Liver (tissue), 8 donors: ENCODE measurements at regions not wholly inside any gene's neighbourhood (a gene's known extent, or its start where the extent isn't known, plus 50 kb on each side); places are given as distances from the start of the nearest gene placed in this dataset.

Experiments used
- DNase-seq: peaks from one replicate; pipeline ENCODE4 v3.0.0-alpha.2; 2017; ENCODE audit warnings: low spot score
- H3K27ac ChIP-seq, 2 donors: one replicate each; pipeline ENCODE4 v1.7.0; 2013; ENCODE audit warnings: inconsistent platforms in 2 of 2, low read length in 2 of 2, control low read depth in 1 of 2, low read depth in 1 of 2, mild to moderate bottlenecking in 1 of 2
- H3K27me3 ChIP-seq, 4 donors: one replicate each; pipeline versions ENCODE4 v1.6.1 to v1.7.0; 2013; ENCODE audit warnings: low read length in 3 of 4, inconsistent platforms in 1 of 4, mild to moderate bottlenecking in 1 of 4, moderate library complexity in 1 of 4; ENCODE audit not compliant: control insufficient read depth in 4 of 4, insufficient read depth in 4 of 4
- H3K36me3 ChIP-seq, 4 donors: one replicate each; pipeline versions ENCODE4 v1.6.1 to v1.7.0; 2013; ENCODE audit warnings: low read length in 3 of 4, mild to moderate bottlenecking in 3 of 4, low read depth in 1 of 4, moderate library complexity in 1 of 4; ENCODE audit not compliant: control insufficient read depth in 4 of 4, insufficient read depth in 3 of 4
- H3K4me1 ChIP-seq, 4 donors: one replicate each; pipeline versions ENCODE4 v1.6.1 to v1.7.0; 2013; ENCODE audit warnings: low read length in 3 of 4, mild to moderate bottlenecking in 3 of 4, moderate library complexity in 1 of 4; ENCODE audit not compliant: control insufficient read depth in 4 of 4, insufficient read depth in 4 of 4
- H3K4me3 ChIP-seq, 3 donors: one replicate each; pipeline versions ENCODE4 v1.6.1 to v1.7.0; 2013; ENCODE audit warnings: low read length in 3 of 3, control low read depth in 1 of 3, low read depth in 1 of 3, mild to moderate bottlenecking in 1 of 3
- H3K9ac ChIP-seq, 2 donors: one replicate each; pipeline ENCODE4 v1.7.0; 2013; ENCODE audit warnings: low read length in 2 of 2, mild to moderate bottlenecking in 2 of 2, moderate library complexity in 2 of 2, control low read depth in 1 of 2, low read depth in 1 of 2
- H3K9me3 ChIP-seq, 4 donors: one replicate each; pipeline versions ENCODE4 v1.6.1 to v1.7.0; 2013; ENCODE audit warnings: low read length in 3 of 4; ENCODE audit not compliant: control insufficient read depth in 4 of 4
- EGR1 ChIP-seq, 2 donors: IDR thresholded peaks; 2 replicates each; pipeline ENCODE4 v1.6.1; 2016 to 2018; ENCODE audit warnings: antibody characterized with exemption in 2 of 2, low read depth in 2 of 2
- FOXA1 ChIP-seq: IDR thresholded peaks from 2 replicates; pipeline ENCODE4 v1.6.1; 2016; ENCODE audit warnings: antibody characterized with exemption
- FOXA2 ChIP-seq: IDR thresholded peaks from 2 replicates; pipeline ENCODE4 v1.6.1; 2016; ENCODE audit warnings: antibody characterized with exemption
- HNF4A ChIP-seq, 2 donors: conservative IDR thresholded peaks; 2 replicates each; pipeline ENCODE4 v1.6.1; 2016; ENCODE audit warnings: antibody characterized with exemption in 2 of 2, mild to moderate bottlenecking in 2 of 2
- JUND ChIP-seq, 2 donors: IDR thresholded peaks; 2 replicates each; pipeline ENCODE4 v1.6.1; 2016; ENCODE audit warnings: antibody characterized with exemption in 2 of 2
- NR2F2 ChIP-seq: IDR thresholded peaks from 2 replicates; pipeline ENCODE4 v1.6.1; 2016; ENCODE audit warnings: antibody characterized with exemption
- REST ChIP-seq: IDR thresholded peaks from 2 replicates; pipeline ENCODE4 v1.6.1; 2016; ENCODE audit warnings: antibody characterized with exemption, mild to moderate bottlenecking
- RXRA ChIP-seq, 2 donors: IDR thresholded peaks; 2 replicates each; pipeline ENCODE4 v1.6.1; 2017 to 2018; ENCODE audit warnings: antibody characterized with exemption in 2 of 2, mild to moderate bottlenecking in 1 of 2
- SP1 ChIP-seq: IDR thresholded peaks from 2 replicates; pipeline ENCODE4 v1.6.1; 2018; ENCODE audit warnings: antibody characterized with exemption, mild to moderate bottlenecking
- TAF1 ChIP-seq: conservative IDR thresholded peaks from 2 replicates; pipeline ENCODE4 v1.6.1; 2016; ENCODE audit warnings: antibody characterized with exemption, mild to moderate bottlenecking
- YY1 ChIP-seq: IDR thresholded peaks from 2 replicates; pipeline ENCODE4 v1.6.1; 2016; ENCODE audit warnings: antibody characterized with exemption, mild to moderate bottlenecking
- ZBTB33 ChIP-seq: IDR thresholded peaks from 2 replicates; pipeline ENCODE4 v1.6.1; 2016; ENCODE audit warnings: antibody characterized with exemption
- WGBS: extraction: QIAGEN DNeasy Blood & Tissue Kit; methylation state at CpG from one replicate; pipeline ENCODE4 v1.1.7; 2013; 5-methylcytosine and 5-hydroxymethylcytosine counted together
- TF ChIP-seq, protein P1 (sequence below): fragments of 150-350 bp; IDR thresholded peaks from 2 replicates; pipeline ENCODE4 v1.5.1; 2017; ENCODE audit warnings: improper control_type of control experiment, low read depth, low read length; ENCODE audit not compliant: missing input control
- TF ChIP-seq, protein P2 (sequence below): IDR thresholded peaks from 2 replicates; pipeline ENCODE4 v1.6.1; 2016; ENCODE audit warnings: antibody characterized with exemption
- donor health status: healthy.
- donor health status: healthy.
- donor health status: healthy.
- donor health status: healthy.
- donor health status: healthy.

DNA sequence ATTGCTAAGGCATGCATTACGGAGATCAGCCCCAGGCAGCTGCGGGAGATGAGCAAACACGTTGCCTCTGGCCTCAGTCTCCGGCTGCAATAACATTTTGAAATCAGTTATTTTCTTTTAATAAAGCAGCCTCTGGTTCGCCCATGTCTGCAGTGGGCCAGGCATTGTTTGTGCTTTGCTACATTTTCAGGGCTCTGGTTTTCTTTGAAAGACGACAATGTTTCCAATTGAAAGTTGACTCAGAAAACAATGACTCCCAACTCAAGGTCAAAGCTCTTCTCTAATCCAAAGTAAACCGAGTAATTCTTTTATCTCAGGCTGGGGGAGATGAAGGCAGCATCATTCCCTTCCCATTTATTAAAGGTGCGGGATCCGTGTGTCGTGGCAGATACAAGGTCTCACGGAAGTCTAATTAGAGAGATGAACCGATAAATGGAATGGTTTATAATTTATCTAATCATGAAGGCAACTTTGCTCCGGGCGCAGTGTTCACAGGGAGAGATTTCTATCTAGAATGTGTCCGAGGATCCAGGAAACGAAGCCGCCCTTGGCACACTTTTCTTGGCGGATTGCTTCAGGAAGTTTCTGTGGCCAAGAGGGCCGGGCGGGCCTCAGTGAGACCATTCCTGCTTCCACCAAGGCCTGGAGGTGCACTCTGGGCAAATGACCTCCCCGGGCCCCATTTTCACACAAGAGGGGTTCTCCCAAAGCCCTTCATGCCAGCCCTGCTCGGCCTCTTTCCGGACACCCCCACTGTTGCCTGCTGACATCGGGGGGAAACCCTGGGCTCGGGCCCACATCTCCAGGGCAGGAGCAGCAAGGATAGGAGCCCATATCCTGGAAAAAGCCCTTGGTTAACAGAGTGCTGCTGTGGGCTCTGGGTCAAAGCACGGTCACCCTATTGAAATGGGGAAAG lies 811.4 kb downstream of the BRD1 start:
- no peaks in the 10 kb centered on the region for H3K36me3 ChIP-seq
- TF ChIP-seq, protein P1, sequence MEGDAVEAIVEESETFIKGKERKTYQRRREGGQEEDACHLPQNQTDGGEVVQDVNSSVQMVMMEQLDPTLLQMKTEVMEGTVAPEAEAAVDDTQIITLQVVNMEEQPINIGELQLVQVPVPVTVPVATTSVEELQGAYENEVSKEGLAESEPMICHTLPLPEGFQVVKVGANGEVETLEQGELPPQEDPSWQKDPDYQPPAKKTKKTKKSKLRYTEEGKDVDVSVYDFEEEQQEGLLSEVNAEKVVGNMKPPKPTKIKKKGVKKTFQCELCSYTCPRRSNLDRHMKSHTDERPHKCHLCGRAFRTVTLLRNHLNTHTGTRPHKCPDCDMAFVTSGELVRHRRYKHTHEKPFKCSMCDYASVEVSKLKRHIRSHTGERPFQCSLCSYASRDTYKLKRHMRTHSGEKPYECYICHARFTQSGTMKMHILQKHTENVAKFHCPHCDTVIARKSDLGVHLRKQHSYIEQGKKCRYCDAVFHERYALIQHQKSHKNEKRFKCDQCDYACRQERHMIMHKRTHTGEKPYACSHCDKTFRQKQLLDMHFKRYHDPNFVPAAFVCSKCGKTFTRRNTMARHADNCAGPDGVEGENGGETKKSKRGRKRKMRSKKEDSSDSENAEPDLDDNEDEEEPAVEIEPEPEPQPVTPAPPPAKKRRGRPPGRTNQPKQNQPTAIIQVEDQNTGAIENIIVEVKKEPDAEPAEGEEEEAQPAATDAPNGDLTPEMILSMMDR: no peak
- TF ChIP-seq, protein P2, sequence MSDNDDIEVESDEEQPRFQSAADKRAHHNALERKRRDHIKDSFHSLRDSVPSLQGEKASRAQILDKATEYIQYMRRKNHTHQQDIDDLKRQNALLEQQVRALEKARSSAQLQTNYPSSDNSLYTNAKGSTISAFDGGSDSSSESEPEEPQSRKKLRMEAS: no peak
- TF ChIP-seq FOXA2: no peak
- H3K27ac ChIP-seq: no peak overlapping the region
- 75% methylated on average over 26 of the region's 26 CpGs for WGBS
- H3K4me3 ChIP-seq: no peak overlapping the region
- H3K9me3 ChIP-seq: no peaks in the 10 kb centered on the region
- H3K9ac ChIP-seq: no peak overlapping the region
- H3K27me3 ChIP-seq: peaks cover 0 to 3% (median 2%) of the 10 kb centered on the region in 4 donors
- H3K4me1 ChIP-seq: no peaks in the 10 kb centered on the region
- no peak for DNase-seq

DNA sequence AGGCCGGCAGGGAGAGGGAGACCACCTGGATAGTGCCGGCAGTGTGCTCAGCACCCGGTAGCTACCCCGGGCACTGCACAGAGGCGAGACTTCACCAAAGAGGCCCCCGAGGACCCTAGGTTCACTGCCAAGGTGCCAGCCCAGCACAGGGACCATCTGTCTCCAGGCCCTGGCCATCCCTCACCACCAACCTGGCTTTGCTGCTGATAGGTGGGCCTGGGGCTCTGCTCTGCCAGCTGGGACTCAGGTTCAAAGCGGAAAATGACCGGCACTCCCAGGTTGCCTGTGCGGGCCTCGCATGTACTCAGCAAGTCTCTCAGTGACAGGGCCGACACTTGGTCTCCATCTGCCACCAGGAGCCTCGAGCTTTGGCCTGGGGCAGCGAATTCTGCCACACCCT lies 812.2 kb downstream of the BRD1 start:
- Histone ChIP-seq H3K4me1 (no peaks in the 10 kb centered on the region), H3K4me3 (no peak overlapping the region), H3K9ac (no peak overlapping the region), H3K27me3 (peaks cover 0 to 2% (median 1%) of the 10 kb centered on the region in 4 donors), H3K27ac (no peak overlapping the region), H3K36me3 (no peaks in the 10 kb centered on the region), H3K9me3 (no peaks in the 10 kb centered on the region)
- no peak for DNase-seq
- 89% methylated on average over 13 of the region's 13 CpGs for WGBS
- TF ChIP-seq NR2F2: no peak

GRCh38 chr22:49014227-49015201 lies 813.2 kb downstream of the BRD1 start:
- 73% methylated on average over 24 of the region's 24 CpGs for WGBS
- no peaks in the 10 kb centered on the region for H3K9me3 ChIP-seq
- H3K27ac ChIP-seq: no peak overlapping the region
- no peak overlapping the region for H3K9ac ChIP-seq
- TF ChIP-seq EGR1 (IDR thresholded peaks at IDR 0.05; ENCODE audit: low read depth in 2 of 2): no peak
- TF ChIP-seq, protein P1: no peak
- TF ChIP-seq JUND (IDR thresholded peaks at IDR 0.05): no peak
- no peak for TF ChIP-seq FOXA1
- no peak for TF ChIP-seq REST
- TF ChIP-seq SP1: no peak
- no peak for TF ChIP-seq HNF4A (conservative IDR thresholded peaks at IDR 0.05)
- no peak for TF ChIP-seq ZBTB33
- no peak for TF ChIP-seq FOXA2
- no peak for TF ChIP-seq TAF1
- no peak for TF ChIP-seq RXRA (IDR thresholded peaks at IDR 0.05)
- no peak for TF ChIP-seq YY1
- TF ChIP-seq, protein P2: no peak
- H3K27me3 ChIP-seq: peaks cover 0 to 2% (median 1%) of the 10 kb centered on the region in 4 donors
- no peak for DNase-seq
- no peak overlapping the region for H3K4me3 ChIP-seq
- no peaks in the 10 kb centered on the region for H3K4me1 ChIP-seq
- H3K36me3 ChIP-seq: no peaks in the 10 kb centered on the region
